GM18868 (cell line): ENCODE measurements at regions not wholly inside any gene's neighbourhood (a gene's known extent, or its start where the extent isn't known, plus 50 kb on each side); places are given as distances from the start of the nearest gene placed in this dataset.
"Not testable (repeated sequence)": the region's sequence is repeated elsewhere in the genome, so short reads cannot be mapped to it uniquely, and the experiment has no call there.

Experiments used
- ATAC-seq: cut with Tn5 transposase; IDR thresholded peaks from one replicate; pipeline ENCODE4 v1.9.1; 2021; ENCODE audit warnings: mild to moderate bottlenecking, moderate library complexity; ENCODE audit not compliant: unreplicated experiment

DNA sequence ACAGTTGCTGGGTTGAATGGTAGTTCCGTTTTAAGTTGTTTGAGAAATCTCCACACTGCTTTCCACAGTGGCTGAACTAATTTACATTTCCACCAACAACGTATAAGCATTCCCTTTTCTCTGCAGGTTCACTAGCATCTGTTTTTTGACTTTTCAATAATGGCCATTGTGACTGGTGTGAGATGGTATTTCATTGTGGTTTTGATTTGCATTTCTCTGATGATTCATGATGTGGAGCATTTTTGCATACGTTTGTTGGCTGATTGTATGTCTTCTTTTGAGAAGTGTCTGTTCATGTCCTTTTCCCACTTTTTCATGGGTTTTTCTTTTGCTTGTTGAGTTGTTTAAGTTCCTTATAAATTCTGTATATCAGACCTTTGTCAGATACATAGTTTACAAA, 150.2 kb upstream of the MAP3K1 start:
- ATAC-seq = not testable (repeated sequence)

DNA sequence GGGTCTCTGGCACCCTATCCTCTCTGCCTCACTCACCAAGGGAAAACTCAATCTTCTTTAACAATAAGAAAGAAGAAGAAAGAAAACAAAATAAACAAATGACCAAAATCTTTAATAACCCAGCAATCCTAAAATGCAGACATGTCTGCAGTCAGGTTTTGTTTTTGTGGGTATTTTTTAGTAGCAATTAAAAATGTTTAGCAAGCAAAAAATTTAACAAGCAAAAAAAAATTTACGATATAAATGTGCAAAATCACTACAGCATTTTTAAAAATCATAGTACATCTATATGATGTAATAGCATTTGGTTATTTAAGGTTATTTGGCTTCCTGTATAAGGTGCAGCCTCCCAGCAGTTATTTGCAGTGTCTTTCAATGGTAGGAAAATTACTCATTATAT, 151.3 kb upstream of the MAP3K1 start:
- no peak for ATAC-seq

DNA sequence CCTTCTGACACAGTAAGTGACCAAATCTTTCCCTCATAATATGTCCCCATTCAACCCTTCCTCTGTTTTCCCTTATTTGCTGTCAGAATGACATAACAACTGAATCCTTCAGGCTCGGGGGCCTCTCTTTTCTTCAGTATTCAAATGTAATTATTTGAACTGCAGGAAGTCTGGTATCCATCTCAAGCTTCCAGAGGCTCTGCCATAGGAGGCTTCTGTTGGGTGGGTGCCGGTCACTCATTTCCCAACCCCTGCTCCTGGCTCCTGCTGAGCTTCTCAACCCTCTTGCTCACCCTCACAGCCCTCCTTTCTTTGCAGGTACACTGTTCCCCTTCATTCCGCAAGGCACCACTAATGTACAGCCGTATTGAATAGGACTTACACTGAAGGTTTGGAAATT, 151.8 kb upstream of the MAP3K1 start:
- ATAC-seq = no peak

DNA sequence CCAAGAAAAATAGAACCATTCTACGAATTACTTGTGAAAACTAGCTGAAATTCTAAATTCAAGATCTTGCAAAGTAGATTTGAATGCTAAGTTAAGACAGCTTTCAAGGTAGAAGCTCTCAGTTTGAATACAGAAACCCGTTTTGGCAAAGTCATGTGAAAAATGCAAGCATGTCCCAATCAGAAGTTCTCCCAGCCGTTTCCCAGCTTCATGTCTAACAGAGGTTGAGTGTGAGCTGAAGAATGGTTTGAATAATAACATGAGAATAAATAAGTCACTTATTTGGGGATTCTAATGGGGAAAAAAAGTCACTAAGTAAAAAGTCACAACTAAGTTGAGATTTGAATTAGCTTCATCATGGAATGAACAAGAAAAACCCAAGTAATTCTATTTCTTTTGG, 152.5 kb upstream of the MAP3K1 start:
- ATAC-seq = no peak

DNA sequence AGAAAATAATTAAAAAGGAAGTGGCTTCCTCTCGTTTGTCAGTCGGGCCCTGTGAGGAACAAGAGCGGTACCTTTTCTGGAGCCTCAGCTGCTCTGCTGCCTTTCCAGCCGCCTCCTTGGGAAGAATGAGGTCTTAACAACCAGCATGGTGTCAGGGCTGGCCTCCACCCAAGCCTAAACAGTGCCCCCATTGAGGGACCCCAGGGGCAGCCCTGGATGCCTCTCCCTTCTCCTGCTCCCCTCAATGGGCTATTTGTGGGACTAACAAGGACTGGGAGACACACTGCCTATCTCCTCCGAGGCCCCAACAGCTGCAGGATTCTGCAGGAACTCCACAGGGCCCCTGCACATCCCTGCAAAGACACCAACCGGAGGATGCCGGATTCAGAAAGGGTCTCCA, 155.4 kb upstream of the MAP3K1 start:
- no peak for ATAC-seq

DNA sequence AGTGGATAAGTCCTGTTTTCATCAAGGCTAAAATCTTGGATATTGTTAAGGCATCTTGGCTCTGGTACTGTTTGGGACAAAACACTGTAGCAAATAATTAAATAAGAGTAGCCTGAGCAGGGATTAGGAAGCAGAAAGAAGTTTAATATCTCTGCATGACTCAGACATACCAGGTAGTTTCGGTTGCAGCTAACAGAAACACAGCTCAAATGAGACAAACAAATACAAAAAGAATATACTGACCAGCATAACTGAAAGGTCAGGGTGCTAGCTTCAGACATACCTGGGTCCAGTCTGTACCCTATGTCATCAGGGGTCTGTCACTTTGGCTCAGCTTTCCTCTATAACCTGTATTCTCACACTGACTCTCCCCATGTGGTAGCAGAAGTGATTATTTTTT, 156.4 kb upstream of the MAP3K1 start:
- ATAC-seq = no peak

DNA sequence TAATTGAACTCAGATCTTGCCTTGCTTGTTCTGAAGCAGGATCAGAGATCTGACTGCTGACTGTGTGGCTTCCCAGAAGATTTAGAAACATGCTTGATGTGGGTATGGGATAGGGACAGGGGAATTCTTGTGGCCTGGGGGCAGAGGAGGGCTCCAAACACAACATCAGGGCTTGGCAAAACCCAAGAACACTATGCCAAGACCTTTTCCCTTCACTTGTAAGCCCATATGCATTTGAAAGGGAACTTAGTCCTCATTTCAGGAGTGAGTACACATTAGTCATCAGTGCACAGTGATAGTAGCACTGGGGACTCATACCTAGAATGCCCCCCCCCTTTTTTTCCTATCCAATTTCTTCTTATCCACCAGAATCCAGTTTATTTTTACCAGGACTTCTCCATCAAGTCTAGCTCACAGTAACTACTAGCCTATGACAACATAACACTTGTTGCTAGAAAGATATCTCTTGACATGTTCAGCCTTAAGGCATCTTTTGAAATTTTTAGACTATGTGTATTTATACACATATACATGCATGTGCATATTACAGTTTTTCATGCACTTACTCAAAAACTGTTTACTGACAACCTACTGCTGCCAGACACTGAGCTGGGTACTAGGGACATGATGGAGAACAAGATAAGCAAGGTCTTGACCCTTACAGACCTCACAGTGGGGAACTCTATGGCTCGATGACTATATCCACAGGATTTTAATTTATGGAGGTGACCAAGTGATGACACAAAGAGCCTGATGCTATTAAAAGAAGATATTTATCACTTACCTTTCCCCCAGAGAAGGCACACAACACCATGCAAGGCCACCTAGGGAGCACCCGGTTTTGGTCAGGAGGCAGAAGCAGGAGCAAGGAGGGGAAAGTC, 158.3 kb upstream of the MAP3K1 start:
- no peak for ATAC-seq

DNA sequence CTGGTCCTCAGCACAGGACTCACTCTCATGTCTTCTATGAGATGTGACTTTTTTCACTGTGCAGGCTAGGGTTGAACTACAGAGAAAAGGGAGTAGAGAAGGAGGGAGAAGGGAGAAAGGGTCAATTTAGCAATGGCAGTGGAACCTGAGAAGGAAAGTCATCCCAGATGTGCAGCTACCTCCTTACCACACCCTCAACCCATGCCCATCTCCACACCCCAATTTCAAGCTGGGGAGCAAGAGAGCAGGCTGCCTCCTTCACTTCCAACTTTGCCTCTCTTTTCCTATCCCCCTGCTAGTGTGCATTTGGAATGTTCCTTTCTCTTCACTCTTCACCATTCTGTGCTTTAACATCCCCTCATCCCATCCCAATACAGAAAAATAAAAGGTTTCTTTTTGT, 163.5 kb upstream of the MAP3K1 start:
- ATAC-seq = no peak

DNA sequence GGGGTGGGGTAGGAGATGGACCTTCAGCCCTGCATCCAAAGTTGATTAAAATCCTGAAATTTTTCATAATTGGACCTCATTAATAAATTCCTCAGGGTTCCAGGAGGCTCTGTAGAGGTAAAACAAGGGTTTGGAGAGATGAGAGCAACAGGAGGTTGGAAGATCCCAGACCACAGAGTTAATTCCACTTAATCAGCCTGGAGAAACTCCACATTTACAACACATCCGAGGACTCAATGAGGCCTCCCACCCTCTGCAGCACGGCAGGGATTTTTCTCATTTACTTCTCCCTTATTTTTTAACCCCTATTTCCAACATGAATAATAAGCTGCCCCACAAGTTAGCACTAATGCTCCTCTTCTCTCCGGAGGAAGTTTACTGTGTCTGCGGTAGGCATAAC, 165.0 kb upstream of the MAP3K1 start:
- ATAC-seq = no peak

DNA sequence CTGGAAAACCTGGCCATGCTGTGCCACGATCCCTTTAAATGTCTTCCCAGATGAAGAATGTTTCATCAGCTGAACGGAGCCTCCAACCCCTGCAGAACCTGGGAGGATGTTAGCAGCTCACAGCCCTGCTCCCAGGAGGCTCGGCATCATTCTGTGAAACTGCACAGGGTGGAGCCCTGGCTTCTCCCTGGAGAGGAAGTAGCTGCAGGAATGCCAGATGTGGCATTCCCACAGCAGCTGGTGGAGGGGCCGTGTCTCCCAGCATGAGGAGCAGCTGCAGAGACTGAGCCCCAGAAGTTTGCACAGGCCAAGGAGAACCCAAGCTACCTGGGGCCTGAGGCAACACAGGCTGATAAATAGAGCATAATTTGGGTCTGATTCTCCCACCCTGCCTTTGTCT, 165.8 kb upstream of the MAP3K1 start:
- no peak for ATAC-seq

DNA sequence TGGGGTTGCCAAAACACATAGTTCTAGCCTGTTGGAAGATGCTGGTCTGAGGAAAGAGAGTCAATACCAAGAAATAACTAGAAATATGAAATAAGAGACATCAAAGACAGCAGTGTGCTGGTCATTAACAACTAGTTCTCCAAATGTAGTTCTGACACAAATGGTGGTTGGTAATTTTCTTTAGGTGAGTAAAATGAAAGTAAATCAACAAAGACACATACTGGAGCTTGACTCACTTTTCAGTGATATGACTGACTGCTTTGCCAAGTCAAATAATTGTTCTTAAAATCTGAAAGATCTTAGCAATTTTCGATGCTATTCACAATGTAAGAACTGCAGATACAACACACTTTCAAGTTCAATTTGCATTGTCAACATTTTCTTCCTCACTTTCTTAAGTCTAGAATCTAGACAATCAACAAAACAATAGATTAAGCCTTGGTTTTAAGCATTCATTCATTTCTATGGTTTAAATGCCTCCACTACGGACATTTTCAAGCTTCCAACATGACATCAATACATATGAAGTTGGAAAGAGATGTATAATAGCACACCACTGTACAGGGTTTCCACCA, 166.8 kb upstream of the MAP3K1 start:
- ATAC-seq = no peak

DNA sequence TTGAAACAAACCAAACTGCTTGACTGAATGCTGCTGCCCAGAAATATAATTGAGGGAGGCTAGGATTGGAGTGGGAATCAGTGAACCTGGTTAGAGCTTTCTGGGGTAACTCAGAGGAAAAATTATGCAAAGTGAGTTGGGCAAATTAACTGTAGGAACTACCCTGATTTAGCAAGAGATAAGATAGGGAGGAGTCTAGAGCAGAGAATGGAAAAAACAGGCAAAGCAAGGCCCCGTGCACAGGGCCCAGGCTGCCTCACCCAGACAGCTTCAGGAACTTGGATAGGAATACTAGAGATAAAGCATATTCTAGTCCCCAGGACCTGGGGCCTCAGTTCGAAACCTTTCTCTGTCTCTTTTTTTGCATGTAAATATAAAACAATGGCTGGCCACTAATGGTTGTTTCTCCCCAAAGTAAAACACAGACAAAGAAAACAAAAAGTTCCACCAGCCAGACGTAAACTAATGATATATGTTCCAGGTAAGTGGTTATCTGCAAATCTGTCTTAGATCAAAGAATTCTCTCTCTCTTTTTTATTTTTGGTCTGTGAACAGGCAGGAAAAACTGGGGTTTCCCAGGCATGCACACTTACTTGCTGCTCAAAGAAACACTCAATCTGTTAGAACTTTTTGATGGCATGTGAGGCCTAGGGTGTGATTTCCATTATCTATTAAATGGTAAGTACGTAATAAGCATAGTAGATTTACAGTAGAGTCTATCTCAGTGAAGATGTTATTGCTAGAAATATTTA, 168.1 kb upstream of the MAP3K1 start:
- ATAC-seq = no peak

DNA sequence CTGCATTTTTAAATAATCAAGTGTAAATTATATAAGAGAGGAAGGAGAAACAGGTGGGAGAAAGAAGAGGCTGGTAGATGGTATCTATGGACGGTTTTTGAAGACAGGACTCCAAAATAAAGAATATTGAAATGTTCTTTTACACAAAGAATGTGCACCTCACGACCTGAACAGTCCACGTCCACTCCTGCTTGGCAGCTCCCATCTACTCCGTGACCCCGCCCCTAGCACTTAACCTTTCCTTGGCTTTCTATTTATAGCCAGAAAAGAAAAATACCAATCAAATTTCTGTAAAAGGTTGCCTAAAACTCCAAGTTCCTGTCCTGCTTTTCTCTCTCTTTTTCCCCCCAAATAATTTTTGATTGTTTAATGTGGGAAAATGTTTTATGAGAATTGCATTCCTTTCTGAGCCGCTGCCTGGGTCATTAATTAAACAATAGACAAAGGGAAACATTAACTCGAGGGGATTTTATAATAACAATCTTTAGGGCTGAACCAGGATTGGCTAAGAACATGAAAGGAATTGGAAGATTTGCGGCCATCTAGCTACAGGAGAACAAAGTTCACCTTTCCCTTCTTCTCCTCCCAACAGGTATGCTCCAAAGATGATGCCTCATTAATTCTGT, 173.6 kb upstream of the MAP3K1 start:
- ATAC-seq = no peak

DNA sequence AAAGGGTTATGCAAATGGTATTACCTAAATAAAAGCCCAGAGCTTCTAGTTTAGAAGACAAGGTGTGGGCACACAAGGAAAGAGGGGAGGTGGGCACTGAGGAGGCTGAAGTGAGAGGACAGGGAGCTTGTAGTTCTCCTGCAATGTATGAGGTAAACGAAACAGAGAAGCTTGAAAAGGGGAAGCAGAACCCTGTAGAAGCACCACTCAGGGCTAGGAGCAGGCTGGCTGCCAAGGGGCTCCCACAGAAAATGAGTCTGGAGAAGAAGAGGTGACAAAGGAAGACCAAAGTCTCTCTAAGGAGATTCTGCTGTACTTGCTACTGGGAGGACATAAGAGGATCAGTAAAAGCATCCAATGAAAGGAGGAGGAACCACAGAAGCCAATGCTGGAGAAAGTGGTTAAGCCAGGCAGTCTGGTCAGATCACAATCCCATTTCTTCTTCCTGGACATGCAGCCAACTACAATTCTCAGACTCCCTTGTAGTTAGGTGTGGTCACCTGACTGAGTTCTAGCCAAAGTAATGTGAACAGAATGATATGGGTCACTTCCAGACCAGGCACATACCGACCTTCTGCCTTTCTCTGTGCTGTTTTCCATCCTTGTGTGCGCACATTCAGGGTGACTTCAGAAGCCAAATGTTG, 174.5 kb upstream of the MAP3K1 start:
- peak; percentile 73 for ATAC-seq

DNA sequence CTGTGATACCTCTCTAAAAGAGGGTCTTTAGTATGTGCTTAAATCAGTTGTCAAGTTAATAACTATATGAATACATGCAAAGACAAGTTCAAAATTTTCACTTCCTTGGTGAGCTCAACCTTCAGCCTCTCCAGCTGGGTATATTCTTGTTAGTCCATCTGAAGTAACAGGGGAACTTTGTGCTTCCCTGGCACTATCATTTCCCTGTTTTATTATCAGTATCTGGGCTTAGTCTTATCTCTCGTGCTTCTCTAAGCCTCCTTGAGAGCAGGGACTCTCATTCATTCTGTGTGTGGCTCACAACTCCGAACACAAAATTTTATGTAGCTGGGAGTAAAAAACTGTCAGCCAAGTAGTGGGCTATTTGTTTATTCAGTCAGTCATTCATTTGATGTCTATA, 175.9 kb upstream of the MAP3K1 start:
- no peak for ATAC-seq

DNA sequence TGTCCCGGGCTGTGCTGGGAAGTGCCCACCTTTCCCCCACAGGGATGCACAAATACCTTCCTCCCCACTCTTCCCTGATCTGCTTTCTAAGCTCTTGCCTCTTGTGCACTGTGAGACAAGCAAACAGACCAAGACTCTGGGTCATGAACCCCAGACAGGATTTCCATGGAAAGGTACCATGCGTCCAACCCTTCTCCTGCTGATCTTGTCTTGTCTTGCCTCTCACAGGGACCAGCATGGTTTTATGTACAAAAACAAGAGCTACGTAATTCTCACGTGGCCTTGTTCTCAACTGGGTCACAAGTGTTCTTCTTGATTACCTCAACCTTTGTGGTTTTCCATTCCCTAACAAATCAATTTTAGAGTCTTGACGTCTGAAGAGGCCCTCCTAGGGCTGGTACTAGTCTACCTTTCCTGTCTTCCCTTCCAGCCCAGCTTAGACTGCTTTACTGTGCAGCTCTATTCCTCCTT, 176.5 kb upstream of the MAP3K1 start:
- no peak for ATAC-seq

DNA sequence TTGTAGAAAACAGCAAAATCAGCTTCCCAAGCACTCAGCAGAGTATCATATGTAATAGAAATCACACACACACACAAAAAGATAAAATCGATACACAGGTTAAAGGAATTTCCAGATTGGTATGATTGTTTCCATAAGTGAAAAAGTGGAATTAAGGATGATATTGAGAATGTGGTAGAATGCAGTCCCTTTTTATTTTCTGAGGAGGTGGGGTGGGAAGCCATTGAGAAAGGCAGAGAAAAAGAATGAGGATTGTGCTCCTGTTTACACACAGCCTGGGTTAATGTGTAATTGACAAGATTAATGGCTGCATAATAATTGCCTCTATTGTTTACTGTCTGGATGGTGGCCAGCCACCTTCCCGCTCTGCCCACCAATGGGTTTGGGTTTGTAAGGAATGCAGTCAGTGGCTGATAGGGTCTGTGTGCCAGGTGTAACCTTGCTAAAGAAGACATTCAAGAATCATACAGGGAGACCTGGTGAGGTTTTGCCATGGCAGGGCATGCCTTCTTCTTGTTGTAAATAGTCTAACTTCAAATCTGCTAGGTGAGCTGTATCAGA, 177.2 kb upstream of the MAP3K1 start:
- ATAC-seq = no peak

DNA sequence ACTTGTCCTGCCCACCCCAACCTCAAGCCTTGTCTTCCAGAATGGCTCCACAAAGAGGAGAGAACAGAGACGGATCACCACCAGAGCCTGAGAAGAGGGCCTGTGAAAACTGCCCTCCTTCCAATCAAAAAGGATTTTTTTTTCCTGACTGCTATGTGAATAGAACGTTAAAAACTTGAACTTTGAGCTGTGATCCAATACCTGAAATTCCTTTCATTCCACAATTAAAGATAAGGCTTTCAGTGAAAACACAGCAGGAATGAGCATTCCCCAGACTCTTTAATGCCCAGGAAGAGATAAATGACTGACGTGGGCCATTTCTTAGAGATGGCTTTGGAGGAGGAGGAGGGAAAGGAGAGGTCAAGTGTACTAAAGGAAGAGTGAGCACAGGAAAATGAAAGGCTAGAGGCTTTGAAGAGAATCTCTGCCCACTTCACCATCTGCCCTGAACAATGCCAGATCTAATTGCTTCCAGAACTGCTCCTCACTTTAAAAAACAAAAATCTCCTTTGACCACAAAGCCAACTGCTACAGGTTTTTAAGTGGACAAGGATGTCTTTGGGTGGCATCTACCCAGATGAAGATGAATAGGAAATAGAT, 177.9 kb upstream of the MAP3K1 start:
- ATAC-seq = no peak

DNA sequence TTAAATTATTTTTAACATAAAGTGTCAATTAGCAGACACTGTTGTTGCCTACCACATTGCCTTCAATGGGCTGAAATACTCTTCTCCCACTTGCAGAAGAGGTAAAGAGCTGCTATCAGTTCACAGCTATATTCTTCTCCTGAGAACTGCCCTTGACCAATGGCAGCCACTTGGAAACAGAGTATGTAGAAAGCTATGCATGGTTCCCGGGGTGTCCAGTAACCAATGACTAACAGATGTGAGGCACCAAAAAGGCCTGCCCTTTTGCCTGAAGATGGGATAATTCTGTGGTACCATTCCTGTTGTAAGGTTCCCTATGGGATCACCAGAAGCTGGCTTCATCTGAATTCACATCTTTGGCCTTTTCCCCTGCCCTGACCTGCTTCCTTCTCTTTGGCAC, 181.4 kb upstream of the MAP3K1 start:
- ATAC-seq = no peak

DNA sequence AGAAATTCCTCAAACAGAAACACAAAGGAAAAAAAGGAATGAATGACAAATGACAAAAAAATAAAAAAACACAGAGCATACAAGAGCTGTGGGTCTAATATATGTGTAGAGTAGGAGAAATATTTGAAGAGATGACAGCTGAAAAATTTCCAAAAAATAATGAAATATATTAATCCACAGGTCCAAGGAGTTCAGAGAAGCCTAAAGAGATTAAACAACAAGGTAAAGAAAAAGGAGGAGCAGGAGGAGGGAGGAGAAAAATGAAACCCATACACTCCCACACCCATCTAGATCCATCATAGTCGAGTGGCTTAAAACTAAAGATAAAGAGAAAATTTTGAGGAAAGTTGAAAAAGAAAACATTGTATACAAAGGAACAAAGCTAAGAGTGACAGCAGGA, 182.4 kb upstream of the MAP3K1 start:
- no peak for ATAC-seq
